ENCODE measurements at regions not wholly inside any gene's neighbourhood (a gene's known extent, or its start where the extent isn't known, plus 50 kb on each side); places are given as distances from the start of the nearest gene placed in this dataset.

DNA sequence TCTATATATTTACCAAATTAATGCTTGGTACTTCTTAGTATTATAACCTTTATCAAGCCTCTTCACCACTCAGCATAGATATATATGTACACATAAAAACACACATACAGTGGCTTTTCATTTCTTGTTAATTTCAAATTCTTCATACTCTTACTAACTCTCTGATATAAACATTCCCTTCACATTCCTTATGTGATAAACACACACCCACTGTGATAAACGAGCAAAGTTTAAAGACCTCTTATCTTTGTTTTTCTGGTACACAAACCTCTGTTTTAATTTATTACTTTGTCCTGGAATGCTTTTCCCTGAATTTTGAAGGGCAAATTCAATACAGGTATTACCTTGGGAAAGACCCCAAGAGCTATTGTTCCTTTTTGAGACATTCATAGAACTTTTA, 379.1 kb upstream of the TMPRSS15 start:
- TF ChIP-seq EZH2 (IDR thresholded peaks at IDR 0.05; ENCODE audit: insufficient read depth, poor library complexity, severe bottlenecking) (no peak), EZH2phosphoT487 (IDR thresholded peaks at IDR 0.05; ENCODE audit: insufficient read depth, low read depth) (no peak)
